WTC11 (cell line): ENCODE measurements at regions not wholly inside any gene's neighbourhood (a gene's known extent, or its start where the extent isn't known, plus 50 kb on each side); places are given as distances from the start of the nearest gene placed in this dataset.

Experiments used
- ATAC-seq: fragments of 200-7000 bp; cut with Tn5 transposase; 2 replicates; pipeline ENCODE4 v1.10.0; 2021; ENCODE audit warnings: mild to moderate bottlenecking, moderate library complexity
- CTCF ChIA-PET: fragments of 300-600 bp; sonication (Branson Sonifier 250); formaldehyde crosslinking; loops from one replicate; lab custom pipeline; 2021; ENCODE audit warnings: antibody characterized with exemption; lab: Charles Lee
- POLR2A ChIA-PET: fragments of 350-600 bp; sonication (Branson Sonifier 250); formaldehyde crosslinking; loops from one replicate; lab custom pipeline; 2021; ENCODE audit warnings: antibody characterized with exemption; lab: Charles Lee
- DNase-seq: peaks from one replicate; pipeline ENCODE4 v3.0.0; 2021; ENCODE audit warnings: low spot score
- H3K27ac Mint-ChIP-seq: 2 replicates; pipeline ENCODE4 v1.8.0; 2021; ENCODE audit warnings: mixed read lengths
- H3K27me3 Mint-ChIP-seq: 2 replicates; pipeline ENCODE4 v1.8.0; 2021; ENCODE audit warnings: low read depth, mild to moderate bottlenecking, moderate library complexity, mixed read lengths
- H3K36me3 Mint-ChIP-seq: 2 replicates; pipeline ENCODE4 v1.8.0; 2021; ENCODE audit warnings: mixed read lengths
- H3K4me1 Mint-ChIP-seq: 2 replicates; pipeline ENCODE4 v1.8.0; 2022; ENCODE audit warnings: mixed read lengths
- H3K4me3 Mint-ChIP-seq: 2 replicates; pipeline ENCODE4 v1.8.0; 2021; ENCODE audit warnings: mild to moderate bottlenecking, moderate library complexity, mixed read lengths
- H3K9me3 Mint-ChIP-seq: 2 replicates; pipeline ENCODE4 v1.8.0; 2021; ENCODE audit warnings: mixed read lengths
- ATF6 ChIP-seq: sonication (generic); formaldehyde crosslinking; IDR thresholded peaks from 2 replicates; pipeline ENCODE4 v1.8.1; 2023; ENCODE audit warnings: mild to moderate bottlenecking, missing genetic modification reagents
- CREM ChIP-seq: sonication (generic); formaldehyde crosslinking; IDR thresholded peaks from 2 replicates; pipeline ENCODE4 v1.8.1; 2022; ENCODE audit warnings: mild to moderate bottlenecking, missing genetic modification reagents, moderate library complexity
- E2F1 ChIP-seq: sonication (generic); formaldehyde crosslinking; IDR thresholded peaks from 2 replicates; pipeline ENCODE4 v1.8.0; 2022; ENCODE audit warnings: mild to moderate bottlenecking, missing genetic modification reagents
- EMX1 ChIP-seq: fragments of 250-450 bp; sonication (Bioruptor Pico); IDR thresholded peaks from 2 replicates; pipeline ENCODE4 v1.8.0; 2021; ENCODE audit warnings: mild to moderate bottlenecking
- ESRRA ChIP-seq: sonication (generic); formaldehyde crosslinking; IDR thresholded peaks from 2 replicates; pipeline ENCODE4 v1.8.1; 2022; ENCODE audit warnings: mild to moderate bottlenecking, missing genetic modification reagents, borderline replicate concordance
- ETV6 ChIP-seq: sonication (generic); formaldehyde crosslinking; IDR thresholded peaks from 2 replicates; pipeline ENCODE4 v1.8.1; 2022; ENCODE audit warnings: mild to moderate bottlenecking, missing genetic modification reagents
- FOXP4 ChIP-seq: sonication (generic); formaldehyde crosslinking; IDR thresholded peaks from 2 replicates; pipeline ENCODE4 v1.8.0; 2022; ENCODE audit warnings: mild to moderate bottlenecking, missing genetic modification reagents
- KAT7 ChIP-seq: sonication (generic); formaldehyde crosslinking; IDR thresholded peaks from 2 replicates; pipeline ENCODE4 v1.8.1; 2023; ENCODE audit warnings: missing genetic modification reagents, mild to moderate bottlenecking, borderline replicate concordance
- NR1H2 ChIP-seq: sonication (generic); formaldehyde crosslinking; IDR thresholded peaks from 2 replicates; pipeline ENCODE4 v1.9.0; 2021; ENCODE audit warnings: mild to moderate bottlenecking, moderate library complexity, missing genetic modification reagents
- SMAD4 ChIP-seq: sonication (generic); formaldehyde crosslinking; IDR thresholded peaks from 2 replicates; pipeline ENCODE4 v1.8.0; 2022; ENCODE audit warnings: mild to moderate bottlenecking, missing genetic modification reagents
- TCF7 ChIP-seq: sonication (generic); formaldehyde crosslinking; IDR thresholded peaks from 2 replicates; pipeline ENCODE4 v1.8.0; 2022; ENCODE audit warnings: mild to moderate bottlenecking, low read depth, missing genetic modification reagents, moderate library complexity
- TEAD4 ChIP-seq: sonication (generic); formaldehyde crosslinking; IDR thresholded peaks from 2 replicates; pipeline ENCODE4 v1.8.0; 2022; ENCODE audit warnings: mild to moderate bottlenecking, missing genetic modification reagents
- ZBTB21 ChIP-seq: sonication (generic); formaldehyde crosslinking; IDR thresholded peaks from 2 replicates; pipeline ENCODE4 v1.8.1; 2023; ENCODE audit warnings: mild to moderate bottlenecking, missing genetic modification reagents, borderline replicate concordance
- ZNF121 ChIP-seq: sonication (generic); formaldehyde crosslinking; IDR thresholded peaks from 2 replicates; pipeline ENCODE4 v1.8.0; 2023; ENCODE audit warnings: missing genetic modification reagents
- ZNF138 ChIP-seq: sonication (generic); formaldehyde crosslinking; conservative IDR thresholded peaks from 2 replicates; pipeline ENCODE4 v1.8.1; 2022; ENCODE audit warnings: mild to moderate bottlenecking, moderate library complexity, missing genetic modification reagents
- ZNF232 ChIP-seq: sonication (generic); formaldehyde crosslinking; IDR thresholded peaks from 2 replicates; pipeline ENCODE4 v1.8.0; 2022; ENCODE audit warnings: mild to moderate bottlenecking, missing genetic modification reagents
- ZNF317 ChIP-seq: sonication (generic); formaldehyde crosslinking; IDR thresholded peaks from 2 replicates; pipeline ENCODE4 v1.8.1; 2023; ENCODE audit warnings: low read depth, mild to moderate bottlenecking, moderate library complexity, missing genetic modification reagents, borderline replicate concordance
- TF ChIP-seq, protein P1 (sequence below): sonication (generic); formaldehyde crosslinking; IDR thresholded peaks from 2 replicates; pipeline ENCODE4 v1.8.0; 2023; ENCODE audit warnings: mild to moderate bottlenecking, missing genetic modification reagents
- TF ChIP-seq, protein P2 (sequence below): sonication (generic); formaldehyde crosslinking; IDR thresholded peaks from 2 replicates; pipeline ENCODE4 v1.8.1; 2023; ENCODE audit warnings: mild to moderate bottlenecking, missing genetic modification reagents, borderline replicate concordance
- TF ChIP-seq, protein P3 (sequence below): sonication (generic); formaldehyde crosslinking; IDR thresholded peaks from 2 replicates; pipeline ENCODE4 v1.8.1; 2023; ENCODE audit warnings: mild to moderate bottlenecking, missing genetic modification reagents, moderate library complexity

DNA sequence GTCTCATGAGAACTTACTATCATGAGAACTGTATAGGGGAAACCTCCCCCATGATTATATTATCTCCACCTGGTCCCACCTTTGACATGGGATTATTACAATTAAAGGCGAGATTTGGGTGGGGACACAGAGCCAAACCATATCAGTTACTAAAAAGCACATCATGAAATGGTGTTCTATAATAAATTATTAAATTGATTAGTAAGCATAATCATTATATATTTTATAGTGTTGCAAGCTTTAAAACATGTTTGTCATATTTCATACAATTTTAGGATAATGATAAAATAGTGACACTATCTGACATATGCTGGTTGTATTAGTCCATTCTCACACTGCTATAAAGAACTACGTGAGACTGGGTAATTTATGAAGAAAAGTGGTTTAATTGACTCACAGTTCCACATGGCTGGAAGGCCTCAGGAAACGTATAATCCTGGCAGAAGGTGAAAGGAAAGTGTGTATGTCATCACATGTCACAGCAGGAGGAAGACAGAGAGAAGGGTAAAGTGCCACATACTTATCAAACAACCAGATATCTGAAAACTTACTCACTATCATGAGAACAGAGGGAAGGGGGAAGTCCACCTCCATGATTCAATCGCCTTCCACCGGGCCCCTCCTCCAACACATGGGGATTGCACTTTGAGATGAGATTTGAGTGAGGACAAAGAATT is 539.2 kb upstream of the OLFM3 start (continued):
- TF ChIP-seq ATF6 (CRISPR knock-in tag) (no peak), ETV6 (no peak), ZBTB21 (CRISPR knock-in tag) (no peak)

- H3K36me3 Mint-ChIP-seq: no peaks in the 10 kb centered on the region
- H3K27ac Mint-ChIP-seq: no peak overlapping the region
- ChIA-PET POLR2A (no interaction called here), CTCF (no interaction called here)
- H3K4me1 Mint-ChIP-seq: no peaks in the 10 kb centered on the region
- no peaks in the 10 kb centered on the region; the same call in 1 of the 2 replicates for H3K27me3 Mint-ChIP-seq
- DNase-seq (no peak), ATAC-seq (no peak)
- no peak overlapping the region for H3K4me3 Mint-ChIP-seq
- TF ChIP-seq ZNF317 (CRISPR knock-in tag) (no peak), TCF7 (CRISPR knock-in tag) (no peak), ZNF138 (CRISPR knock-in tag) (no peak), FOXP4 (CRISPR knock-in tag) (no peak), KAT7 (CRISPR knock-in tag) (no peak), ZNF121 (CRISPR knock-in tag) (no peak), SMAD4 (no peak), EMX1 (CRISPR knock-in tag) (no peak), ESRRA (CRISPR knock-in tag) (no peak), NR1H2 (no peak), ZNF232 (CRISPR knock-in tag) (no peak), CREM (no peak), E2F1 (CRISPR knock-in tag) (no peak), TEAD4 (no peak)
- TF ChIP-seq, protein P1, sequence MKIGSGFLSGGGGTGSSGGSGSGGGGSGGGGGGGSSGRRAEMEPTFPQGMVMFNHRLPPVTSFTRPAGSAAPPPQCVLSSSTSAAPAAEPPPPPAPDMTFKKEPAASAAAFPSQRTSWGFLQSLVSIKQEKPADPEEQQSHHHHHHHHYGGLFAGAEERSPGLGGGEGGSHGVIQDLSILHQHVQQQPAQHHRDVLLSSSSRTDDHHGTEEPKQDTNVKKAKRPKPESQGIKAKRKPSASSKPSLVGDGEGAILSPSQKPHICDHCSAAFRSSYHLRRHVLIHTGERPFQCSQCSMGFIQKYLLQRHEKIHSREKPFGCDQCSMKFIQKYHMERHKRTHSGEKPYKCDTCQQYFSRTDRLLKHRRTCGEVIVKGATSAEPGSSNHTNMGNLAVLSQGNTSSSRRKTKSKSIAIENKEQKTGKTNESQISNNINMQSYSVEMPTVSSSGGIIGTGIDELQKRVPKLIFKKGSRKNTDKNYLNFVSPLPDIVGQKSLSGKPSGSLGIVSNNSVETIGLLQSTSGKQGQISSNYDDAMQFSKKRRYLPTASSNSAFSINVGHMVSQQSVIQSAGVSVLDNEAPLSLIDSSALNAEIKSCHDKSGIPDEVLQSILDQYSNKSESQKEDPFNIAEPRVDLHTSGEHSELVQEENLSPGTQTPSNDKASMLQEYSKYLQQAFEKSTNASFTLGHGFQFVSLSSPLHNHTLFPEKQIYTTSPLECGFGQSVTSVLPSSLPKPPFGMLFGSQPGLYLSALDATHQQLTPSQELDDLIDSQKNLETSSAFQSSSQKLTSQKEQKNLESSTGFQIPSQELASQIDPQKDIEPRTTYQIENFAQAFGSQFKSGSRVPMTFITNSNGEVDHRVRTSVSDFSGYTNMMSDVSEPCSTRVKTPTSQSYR: no peak
- TF ChIP-seq, protein P2, sequence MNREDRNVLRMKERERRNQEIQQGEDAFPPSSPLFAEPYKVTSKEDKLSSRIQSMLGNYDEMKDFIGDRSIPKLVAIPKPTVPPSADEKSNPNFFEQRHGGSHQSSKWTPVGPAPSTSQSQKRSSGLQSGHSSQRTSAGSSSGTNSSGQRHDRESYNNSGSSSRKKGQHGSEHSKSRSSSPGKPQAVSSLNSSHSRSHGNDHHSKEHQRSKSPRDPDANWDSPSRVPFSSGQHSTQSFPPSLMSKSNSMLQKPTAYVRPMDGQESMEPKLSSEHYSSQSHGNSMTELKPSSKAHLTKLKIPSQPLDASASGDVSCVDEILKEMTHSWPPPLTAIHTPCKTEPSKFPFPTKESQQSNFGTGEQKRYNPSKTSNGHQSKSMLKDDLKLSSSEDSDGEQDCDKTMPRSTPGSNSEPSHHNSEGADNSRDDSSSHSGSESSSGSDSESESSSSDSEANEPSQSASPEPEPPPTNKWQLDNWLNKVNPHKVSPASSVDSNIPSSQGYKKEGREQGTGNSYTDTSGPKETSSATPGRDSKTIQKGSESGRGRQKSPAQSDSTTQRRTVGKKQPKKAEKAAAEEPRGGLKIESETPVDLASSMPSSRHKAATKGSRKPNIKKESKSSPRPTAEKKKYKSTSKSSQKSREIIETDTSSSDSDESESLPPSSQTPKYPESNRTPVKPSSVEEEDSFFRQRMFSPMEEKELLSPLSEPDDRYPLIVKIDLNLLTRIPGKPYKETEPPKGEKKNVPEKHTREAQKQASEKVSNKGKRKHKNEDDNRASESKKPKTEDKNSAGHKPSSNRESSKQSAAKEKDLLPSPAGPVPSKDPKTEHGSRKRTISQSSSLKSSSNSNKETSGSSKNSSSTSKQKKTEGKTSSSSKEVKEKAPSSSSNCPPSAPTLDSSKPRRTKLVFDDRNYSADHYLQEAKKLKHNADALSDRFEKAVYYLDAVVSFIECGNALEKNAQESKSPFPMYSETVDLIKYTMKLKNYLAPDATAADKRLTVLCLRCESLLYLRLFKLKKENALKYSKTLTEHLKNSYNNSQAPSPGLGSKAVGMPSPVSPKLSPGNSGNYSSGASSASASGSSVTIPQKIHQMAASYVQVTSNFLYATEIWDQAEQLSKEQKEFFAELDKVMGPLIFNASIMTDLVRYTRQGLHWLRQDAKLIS: no peak
- TF ChIP-seq, protein P3, sequence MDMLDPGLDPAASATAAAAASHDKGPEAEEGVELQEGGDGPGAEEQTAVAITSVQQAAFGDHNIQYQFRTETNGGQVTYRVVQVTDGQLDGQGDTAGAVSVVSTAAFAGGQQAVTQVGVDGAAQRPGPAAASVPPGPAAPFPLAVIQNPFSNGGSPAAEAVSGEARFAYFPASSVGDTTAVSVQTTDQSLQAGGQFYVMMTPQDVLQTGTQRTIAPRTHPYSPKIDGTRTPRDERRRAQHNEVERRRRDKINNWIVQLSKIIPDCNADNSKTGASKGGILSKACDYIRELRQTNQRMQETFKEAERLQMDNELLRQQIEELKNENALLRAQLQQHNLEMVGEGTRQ (CRISPR knock-in tag): no peak
- peaks cover 4% of the 10 kb centered on the region for H3K9me3 Mint-ChIP-seq
These were observed 534.3 kb upstream of the OLFM3 start for GRCh38 chr1:102531036-102531435.
